SK-N-SH treated with all-trans-retinoic acid at 6 μM for 48 hours (cell line): ENCODE measurements at regions not wholly inside any gene's neighbourhood (a gene's known extent, or its start where the extent isn't known, plus 50 kb on each side); places are given as distances from the start of the nearest gene placed in this dataset.

Experiments
- ARNTL ChIP-seq: fragments of 450-650 bp; formaldehyde crosslinking; IDR thresholded peaks from 2 replicates; pipeline ENCODE4 v1.5.0; 2020; ENCODE audit warnings: low read depth, mild to moderate bottlenecking, moderate library complexity, borderline replicate concordance
- CSRNP3 ChIP-seq: fragments of 250-450 bp; sonication (Bioruptor Pico); IDR thresholded peaks from 2 replicates; pipeline ENCODE4 v1.5.1; 2021; ENCODE audit warnings: mild to moderate bottlenecking, moderate library complexity
- ESRRG ChIP-seq: fragments of 250-450 bp; sonication (Bioruptor Pico); IDR thresholded peaks from 2 replicates; pipeline ENCODE4 v1.6.1; 2021; ENCODE audit warnings: mild to moderate bottlenecking
- OSR1 ChIP-seq: fragments of 250-450 bp; sonication (Bioruptor Pico); IDR thresholded peaks from 2 replicates; pipeline ENCODE4 v1.8.0; 2022; ENCODE audit warnings: moderate library complexity, mild to moderate bottlenecking, inconsistent platforms
- PATZ1 ChIP-seq: fragments of 250-450 bp; sonication (Bioruptor Pico); IDR thresholded peaks from 2 replicates; pipeline ENCODE4 v1.8.0; 2020; ENCODE audit warnings: mild to moderate bottlenecking, moderate library complexity, borderline replicate concordance
- POU6F1 ChIP-seq: fragments of 250-450 bp; sonication (Bioruptor Pico); IDR thresholded peaks from 2 replicates; pipeline ENCODE4 v1.8.0; 2021; ENCODE audit warnings: low read depth, mild to moderate bottlenecking, moderate library complexity, borderline replicate concordance
- PPARA ChIP-seq: fragments of 250-450 bp; sonication (Bioruptor Pico); IDR thresholded peaks from 2 replicates; pipeline ENCODE4 v1.5.0; 2020; ENCODE audit warnings: mild to moderate bottlenecking, borderline replicate concordance
- TOX ChIP-seq: fragments of 250-450 bp; sonication (Bioruptor Pico); IDR thresholded peaks from 2 replicates; pipeline ENCODE4 v1.8.0; 2021; ENCODE audit warnings: mild to moderate bottlenecking, moderate library complexity, borderline replicate concordance
- TSHZ2 ChIP-seq: fragments of 250-450 bp; sonication (Bioruptor Pico); IDR thresholded peaks from 2 replicates; pipeline ENCODE4 v1.5.0; 2020; ENCODE audit warnings: mild to moderate bottlenecking, moderate library complexity
- ZFP30 ChIP-seq: fragments of 450-650 bp; formaldehyde crosslinking; IDR thresholded peaks from 2 replicates; pipeline ENCODE4 v1.5.0; 2022; ENCODE audit warnings: mild to moderate bottlenecking, moderate library complexity
- ZNF8 ChIP-seq: fragments of 450-650 bp; formaldehyde crosslinking; IDR thresholded peaks from 2 replicates; pipeline ENCODE4 v1.5.0; 2020; ENCODE audit warnings: mild to moderate bottlenecking, moderate library complexity

- TF ChIP-seq PPARA (CRISPR knock-in tag) = no peak
- no peak for TF ChIP-seq ZFP30 (CRISPR knock-in tag)
- TF ChIP-seq ARNTL (CRISPR knock-in tag) = no peak
- no peak for TF ChIP-seq ZNF8
- no peak for TF ChIP-seq TOX
- no peak for TF ChIP-seq TSHZ2 (CRISPR knock-in tag)
- TF ChIP-seq ESRRG (CRISPR knock-in tag) = no peak
- TF ChIP-seq OSR1 = no peak
- no peak for TF ChIP-seq PATZ1 (CRISPR knock-in tag)
- TF ChIP-seq POU6F1 = no peak
- TF ChIP-seq CSRNP3 (CRISPR knock-in tag) = no peak
Observed at GRCh38 chr5:143659599-143660238, 152.2 kb upstream of the HMHB1 start.
